HG03469 (cell line): ENCODE measurements at regions not wholly inside any gene's neighbourhood (a gene's known extent, or its start where the extent isn't known, plus 50 kb on each side); places are given as distances from the start of the nearest gene placed in this dataset.
"Not testable (repeated sequence)": the region's sequence is repeated elsewhere in the genome, so short reads cannot be mapped to it uniquely, and the experiment has no call there.

Experiments
- ATAC-seq: cut with Tn5 transposase; IDR thresholded peaks from one replicate; pipeline ENCODE4 v1.9.1; 2021; ENCODE audit warnings: mild to moderate bottlenecking, moderate library complexity, moderate number of reproducible peaks; ENCODE audit not compliant: unreplicated experiment

- no peak for ATAC-seq
These were observed 51.9 kb upstream of the TBL1XR1 start for GRCh38 chr3:177249203-177249602.

GRCh38 chr3:177250151-177250550 lies 52.9 kb upstream of the TBL1XR1 start:
- no peak for ATAC-seq

GRCh38 chr3:177251755-177252154 lies 54.5 kb upstream of the TBL1XR1 start:
- peak; percentile 44 for ATAC-seq

GRCh38 chr3:177257006-177257405 lies 59.7 kb upstream of the TBL1XR1 start:
- no peak for ATAC-seq

GRCh38 chr3:177257625-177258024 lies 60.3 kb upstream of the TBL1XR1 start:
- no peak for ATAC-seq

GRCh38 chr3:177262396-177262795 lies 65.1 kb upstream of the TBL1XR1 start:
- no peak for ATAC-seq

GRCh38 chr3:177263615-177264368 lies 66.5 kb upstream of the TBL1XR1 start:
- ATAC-seq, result no peak

GRCh38 chr3:177271811-177272501 lies 74.7 kb upstream of the TBL1XR1 start:
- not testable (repeated sequence) for ATAC-seq

- no peak for ATAC-seq
These were observed 80.7 kb upstream of the TBL1XR1 start for GRCh38 chr3:177278016-177278415.

GRCh38 chr3:177279118-177279815 lies 82.0 kb upstream of the TBL1XR1 start:
- ATAC-seq, result no peak

- ATAC-seq, result no peak
These were observed 84.2 kb upstream of the TBL1XR1 start for GRCh38 chr3:177281292-177282118.

- no peak for ATAC-seq
These were observed 84.9 kb upstream of the TBL1XR1 start for GRCh38 chr3:177282119-177282655.

- no peak for ATAC-seq
These were observed 86.7 kb upstream of the TBL1XR1 start for GRCh38 chr3:177283983-177284382.

- ATAC-seq, result no peak
These were observed 87.2 kb upstream of the TBL1XR1 start for GRCh38 chr3:177284383-177284881.

GRCh38 chr3:177286034-177286433 lies 88.8 kb upstream of the TBL1XR1 start:
- ATAC-seq, result no peak

- ATAC-seq, result no peak
These were observed 89.9 kb upstream of the TBL1XR1 start for GRCh38 chr3:177287231-177287630.

- no peak for ATAC-seq
These were observed 93.4 kb upstream of the TBL1XR1 start for GRCh38 chr3:177290633-177291032.

- no peak for ATAC-seq
These were observed 96.9 kb upstream of the TBL1XR1 start for GRCh38 chr3:177294221-177294620.

GRCh38 chr3:177295116-177295515 lies 97.8 kb upstream of the TBL1XR1 start:
- no peak for ATAC-seq

- ATAC-seq, result no peak
These were observed 102.0 kb upstream of the TBL1XR1 start for GRCh38 chr3:177299250-177299649.
